K562 (cell line): ENCODE measurements at regions not wholly inside any gene's neighbourhood (a gene's known extent, or its start where the extent isn't known, plus 50 kb on each side); places are given as distances from the start of the nearest gene placed in this dataset.

ENCODE experiments used
- ATAC-seq: fragments of 200-7000 bp; cut with Tn5 transposase; 3 replicates; pipeline ENCODE4 v1.9.1; 2020; ENCODE audit warnings: moderate library complexity
- BruUV-seq: library from RNA; stranded (reverse); fragments of 400-500 nt; replicated peaks from 2 replicates; lab custom pipeline; 2021; lab: Mats Ljungman, UMichigan
- CTCF ChIA-PET: fragments of 300-600 bp; formaldehyde crosslinking; extraction: SDS; loops from one replicate; lab custom pipeline; 2021; ENCODE audit warnings: low intra/inter-chr PET ratio; lab: Yijun Ruan, JAX
- POLR2A ChIA-PET: fragments of 300-600, 350-650 bp; sonication (Branson Sonifier 250); formaldehyde crosslinking; extraction: SDS; loops from one replicate; lab custom pipeline; 2021; ENCODE audit warnings: antibody characterized with exemption, inconsistent platforms; lab: Yijun Ruan, JAX
- DNase-seq, 4 experiments: peaks; one replicate each; pipeline versions ENCODE4 v3.0.0 to v3.0.0-alpha.2; 2011 to 2018; ENCODE audit warnings: low spot score in 3 of 4, mixed read lengths in 3 of 4; ENCODE audit errors: extremely low read depth in 1 of 4
- FAIRE-seq: peaks from 2 replicates; lab custom pipeline; 2011; peaks lifted over from hg19 to GRCh38; lab: Jason Lieb, UNC
- H2AFZ ChIP-seq: 2 replicates; pipeline ENCODE4 v1.6.0; 2011; ENCODE audit warnings: low read depth, low read length, control low read depth, inconsistent platforms
- H3K27ac ChIP-seq: fragments of 200-600 bp; 3 replicates; pipeline ENCODE4 v1.8.0; 2011; ENCODE audit warnings: low read depth, mild to moderate bottlenecking, control low read depth, inconsistent platforms, low read length, moderate library complexity, mixed read lengths; ENCODE audit errors: extremely low read depth
- H3K27me3 ChIP-seq, 2 experiments: fragments of 300-600 bp in 1 of 2; 2 replicates in 1 of 2; 3 replicates in 1 of 2; pipeline versions ENCODE4 v1.6.0 to v1.8.0; 2011; ENCODE audit warnings: inconsistent platforms in 2 of 2, low read length in 2 of 2, mild to moderate bottlenecking in 1 of 2, mixed read lengths in 1 of 2, moderate library complexity in 1 of 2; ENCODE audit not compliant: control insufficient read depth in 2 of 2, insufficient read depth in 2 of 2
- H3K36me3 ChIP-seq: fragments of 300-600 bp; 3 replicates; pipeline ENCODE4 v1.8.0; 2011; ENCODE audit warnings: mild to moderate bottlenecking, low read length, inconsistent platforms; ENCODE audit not compliant: control insufficient read depth, insufficient read depth
- H3K4me1 ChIP-seq, 2 experiments: fragments of 200-600 bp in 1 of 2; replicated peaks in 1 of 2; 2 replicates in 1 of 2; 3 replicates in 1 of 2; pipeline versions ENCODE4 v1.5.1 to v1.8.0; 2011; ENCODE audit warnings: inconsistent platforms in 2 of 2, low read length in 2 of 2, mild to moderate bottlenecking in 1 of 2, mixed read lengths in 1 of 2, moderate library complexity in 1 of 2; ENCODE audit not compliant: control insufficient read depth in 2 of 2, insufficient read depth in 2 of 2
- H3K4me2 ChIP-seq: 2 replicates; pipeline ENCODE4 v1.6.1; 2011; ENCODE audit warnings: low read length, control low read depth, inconsistent platforms, mixed read lengths; ENCODE audit not compliant: insufficient read depth
- H3K4me3 ChIP-seq: fragments of 200-600 bp; sonication (generic), shearing (Covaris generic); 2 replicates; pipeline ENCODE4 v1.5.1; 2016; ENCODE audit warnings: control low read depth, inconsistent platforms
- H3K79me2 ChIP-seq: fragments of 200-600 bp; 3 replicates; pipeline ENCODE4 v1.8.0; 2011; ENCODE audit warnings: low read length, inconsistent platforms; ENCODE audit not compliant: control insufficient read depth, insufficient read depth
- H3K9ac ChIP-seq, 2 experiments: 2 replicates each; pipeline versions ENCODE4 v1.6.0 to v1.6.1; 2011; ENCODE audit warnings: low read depth in 2 of 2, low read length in 2 of 2, control low read depth in 1 of 2, inconsistent platforms in 1 of 2, mild to moderate bottlenecking in 1 of 2, mixed read lengths in 1 of 2; ENCODE audit not compliant: insufficient read depth in 1 of 2
- H3K9me1 ChIP-seq: one replicate; pipeline ENCODE4 v1.6.0; 2011; ENCODE audit warnings: inconsistent platforms, mild to moderate bottlenecking, low read length, moderate library complexity; ENCODE audit not compliant: control insufficient read depth, insufficient read depth
- H3K9me3 ChIP-seq: replicated peaks from 2 replicates; pipeline ENCODE4 v1.5.1; 2011; ENCODE audit warnings: low read depth, low read length, inconsistent platforms; ENCODE audit not compliant: control insufficient read depth, insufficient read depth
- H4K20me1 ChIP-seq: replicated peaks from 2 replicates; pipeline ENCODE4 v1.6.1; 2011; ENCODE audit warnings: low read length, inconsistent platforms, mixed read lengths; ENCODE audit not compliant: control insufficient read depth, insufficient read depth
- ADNP ChIP-seq: fragments of 200-800 bp; sonication (Bioruptor generic); IDR thresholded peaks from 2 replicates; pipeline ENCODE4 v1.6.1; 2016; ENCODE audit warnings: missing genetic modification characterization, missing compliant biosample characterization
- BCL6 ChIP-seq: fragments of 250-450 bp; sonication (Bioruptor Pico); IDR thresholded peaks from 2 replicates; pipeline ENCODE4 v1.4.0; 2020
- CXXC5 ChIP-seq: fragments of 250-450 bp; sonication (Bioruptor Pico); IDR thresholded peaks from 2 replicates; pipeline ENCODE4 v1.8.0; 2022; ENCODE audit warnings: inconsistent platforms, mild to moderate bottlenecking, moderate library complexity
- HDAC8 ChIP-seq: fragments of 450-650 bp; IDR thresholded peaks from 2 replicates; pipeline ENCODE4 v1.6.1; 2016; ENCODE audit warnings: mild to moderate bottlenecking, missing genetic modification characterization, moderate library complexity, missing compliant biosample characterization
- HIVEP1 ChIP-seq: fragments of 250-450 bp; sonication (Bioruptor Pico); IDR thresholded peaks from 2 replicates; pipeline ENCODE4 v1.4.0; 2020; ENCODE audit warnings: mild to moderate bottlenecking
- LCOR ChIP-seq: sonication (generic); formaldehyde crosslinking; IDR thresholded peaks from 2 replicates; pipeline ENCODE4 v1.8.0; 2022; ENCODE audit warnings: mild to moderate bottlenecking, missing genetic modification reagents
- NR2C1 ChIP-seq, 2 experiments: fragments of 450-650 bp; IDR thresholded peaks; 2 replicates each; pipeline ENCODE4 v1.6.1; 2017; ENCODE audit warnings: mild to moderate bottlenecking in 2 of 2, antibody characterized with exemption in 1 of 2, inconsistent platforms in 1 of 2, missing compliant biosample characterization in 1 of 2, missing genetic modification characterization in 1 of 2
- TAF15 ChIP-seq: fragments of 200-400 bp; formaldehyde crosslinking; IDR thresholded peaks from 2 replicates; pipeline ENCODE4 v1.6.1; 2017; ENCODE audit warnings: mild to moderate bottlenecking, low read depth, low read length, moderate library complexity
- TOE1 ChIP-seq, 2 experiments: fragments of 450-650 bp in 1 of 2; sonication (generic) in 1 of 2; formaldehyde crosslinking in 1 of 2; IDR thresholded peaks; 2 replicates each; pipeline versions ENCODE4 v1.7.1 to v1.8.0; 2016 to 2022; ENCODE audit warnings: borderline replicate concordance in 2 of 2, mild to moderate bottlenecking in 2 of 2, antibody characterized with exemption in 1 of 2, inconsistent platforms in 1 of 2, low read depth in 1 of 2, missing genetic modification reagents in 1 of 2, moderate library complexity in 1 of 2
- USF1 ChIP-seq: sonication (generic); formaldehyde crosslinking; IDR thresholded peaks from 2 replicates; pipeline ENCODE4 v1.9.0; 2022; ENCODE audit warnings: mild to moderate bottlenecking, missing genetic modification reagents
- ZNF239 ChIP-seq: fragments of 250-450 bp; sonication (Bioruptor Pico); IDR thresholded peaks from 2 replicates; pipeline ENCODE4 v1.4.0; 2020; ENCODE audit warnings: mild to moderate bottlenecking
- ZNF316 ChIP-seq: fragments of 450-650 bp; IDR thresholded peaks from 2 replicates; pipeline ENCODE4 v1.6.1; 2016
- WGBS: fragments of 100-300 bp; shearing (Covaris generic); methylation state at CpG from one replicate; pipeline ENCODE4 v1.1.6; 2016; ENCODE audit warnings: low coverage, mixed read lengths; ENCODE audit not compliant: insufficient coverage; ENCODE audit errors: missing lambda C conversion rate; 5-methylcytosine and 5-hydroxymethylcytosine counted together
- in situ Hi-C: fragments of 300-500 bp; cut with MboI; formaldehyde crosslinking; loops from 4 replicates; pipeline ENCODE4 v1.15.0; 2018; ENCODE audit warnings: inconsistent platforms, mixed read lengths
- intact Hi-C: fragments of 100-400 bp; cut with micrococcal nuclease; formaldehyde crosslinking; loops from 2 replicates; pipeline ENCODE4 v1.14.2; 2022
- TF ChIP-seq, protein P1 (sequence below), 2 experiments: fragments of 250-450 bp in 1 of 2; fragments of 450-650 bp in 1 of 2; sonication (Bioruptor Pico) in 1 of 2; IDR thresholded peaks; 2 replicates each; pipeline versions ENCODE4 v1.6.1 to v1.8.0; 2016 to 2021; ENCODE audit warnings: mild to moderate bottlenecking in 2 of 2, moderate library complexity in 2 of 2, missing compliant biosample characterization in 1 of 2, missing genetic modification characterization in 1 of 2
- TF ChIP-seq, protein P2 (sequence below): IDR thresholded peaks from 2 replicates; pipeline ENCODE4 v1.6.1; 2014; ENCODE audit warnings: antibody characterized with exemption

GRCh38 chr4:179485781-179486180 is 2043.5 kb upstream of the AGA start:
- no peak for DNase-seq
- POLR2A ChIA-PET: no interaction called here
- CTCF ChIA-PET: no interaction called here
- no peaks in the 10 kb centered on the region for H4K20me1 ChIP-seq
- H3K79me2 ChIP-seq: no peaks in the 10 kb centered on the region
- H3K4me1 ChIP-seq: no peaks in the 10 kb centered on the region
- H3K27ac ChIP-seq: no peak overlapping the region
- no TSS peak for BruUV-seq
- H3K9me1 ChIP-seq: no peaks in the 10 kb centered on the region
- 0% methylated on average over 1 of the region's 3 CpGs for WGBS
- H3K4me2 ChIP-seq: no peak overlapping the region
- in situ Hi-C loops (no loop called here), intact Hi-C loops (no loop called here)
- H3K27me3 ChIP-seq: no peaks in the 10 kb centered on the region
- no peak for FAIRE-seq
- no peak overlapping the region for H3K9ac ChIP-seq
- H2AFZ ChIP-seq: no peak overlapping the region
- no peaks in the 10 kb centered on the region for H3K36me3 ChIP-seq
- no peak for ATAC-seq
- H3K4me3 ChIP-seq: no peak overlapping the region
- TF ChIP-seq LCOR: no peak
- TF ChIP-seq TAF15: no peak
- TF ChIP-seq ZNF239 (CRISPR knock-in tag): no peak
- TF ChIP-seq HIVEP1 (CRISPR knock-in tag): no peak
- TF ChIP-seq ZNF316: no peak
- TF ChIP-seq, protein P1, sequence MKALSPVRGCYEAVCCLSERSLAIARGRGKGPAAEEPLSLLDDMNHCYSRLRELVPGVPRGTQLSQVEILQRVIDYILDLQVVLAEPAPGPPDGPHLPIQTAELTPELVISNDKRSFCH (CRISPR knock-in tag; IDR thresholded peaks at IDR 0.05): no peak
- TF ChIP-seq, protein P1 (tag; IDR thresholded peaks at IDR 0.05): no peak
- TF ChIP-seq USF1 (CRISPR knock-in tag): no peak
- TF ChIP-seq CXXC5 (CRISPR knock-in tag): no peak
- no peak for TF ChIP-seq TOE1 (IDR thresholded peaks at IDR 0.05; ENCODE audit: borderline replicate concordance)
- TF ChIP-seq TOE1 (CRISPR knock-in tag; IDR thresholded peaks at IDR 0.05; ENCODE audit: borderline replicate concordance, low read depth): no peak
- no peak for TF ChIP-seq HDAC8 (tag)
- TF ChIP-seq, protein P2, sequence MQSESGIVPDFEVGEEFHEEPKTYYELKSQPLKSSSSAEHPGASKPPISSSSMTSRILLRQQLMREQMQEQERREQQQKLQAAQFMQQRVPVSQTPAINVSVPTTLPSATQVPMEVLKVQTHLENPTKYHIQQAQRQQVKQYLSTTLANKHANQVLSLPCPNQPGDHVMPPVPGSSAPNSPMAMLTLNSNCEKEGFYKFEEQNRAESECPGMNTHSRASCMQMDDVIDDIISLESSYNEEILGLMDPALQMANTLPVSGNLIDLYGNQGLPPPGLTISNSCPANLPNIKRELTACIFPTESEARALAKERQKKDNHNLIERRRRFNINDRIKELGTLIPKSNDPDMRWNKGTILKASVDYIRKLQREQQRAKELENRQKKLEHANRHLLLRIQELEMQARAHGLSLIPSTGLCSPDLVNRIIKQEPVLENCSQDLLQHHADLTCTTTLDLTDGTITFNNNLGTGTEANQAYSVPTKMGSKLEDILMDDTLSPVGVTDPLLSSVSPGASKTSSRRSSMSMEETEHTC: no peak
- no peak for TF ChIP-seq BCL6 (CRISPR knock-in tag)
- no peak for TF ChIP-seq ADNP
- no peak for TF ChIP-seq NR2C1 (IDR thresholded peaks at IDR 0.05)
- no peak for TF ChIP-seq NR2C1 (tag; IDR thresholded peaks at IDR 0.05)
- TF ChIP-seq, all 486 proteins: peak for 0
- no peaks in the 10 kb centered on the region for H3K9me3 ChIP-seq
